HUES48 (cell line): ENCODE measurements at regions not wholly inside any gene's neighbourhood (a gene's known extent, or its start where the extent isn't known, plus 50 kb on each side); places are given as distances from the start of the nearest gene placed in this dataset.

ENCODE experiments used
- H3K27ac ChIP-seq: one replicate; pipeline ENCODE4 v1.7.0; 2013; ENCODE audit warnings: low read depth, low read length, inconsistent platforms
- H3K27me3 ChIP-seq: 2 replicates; pipeline ENCODE4 v1.6.1; 2013; ENCODE audit warnings: mild to moderate bottlenecking, low read length; ENCODE audit not compliant: control insufficient read depth, insufficient read depth
- H3K36me3 ChIP-seq: 2 replicates; pipeline ENCODE4 v1.6.1; 2013; ENCODE audit warnings: low read length; ENCODE audit not compliant: control insufficient read depth, insufficient read depth
- H3K4me1 ChIP-seq: 2 replicates; pipeline ENCODE4 v1.6.1; 2013; ENCODE audit warnings: mild to moderate bottlenecking, low read length; ENCODE audit not compliant: control insufficient read depth, insufficient read depth
- H3K4me3 ChIP-seq: 2 replicates; pipeline ENCODE4 v1.5.1; 2013; ENCODE audit warnings: mild to moderate bottlenecking, low read depth, low read length
- H3K9ac ChIP-seq: 2 replicates; pipeline ENCODE4 v1.6.1; 2013; ENCODE audit warnings: mild to moderate bottlenecking, low read depth, low read length, moderate library complexity
- H3K9me3 ChIP-seq: 2 replicates; pipeline ENCODE4 v1.6.1; 2013; ENCODE audit warnings: low read length; ENCODE audit not compliant: control insufficient read depth, insufficient read depth

- H3K4me1 ChIP-seq = peaks cover 43% of the 10 kb centered on the region
- H3K4me3 ChIP-seq = peak overlapping the region; percentile 51
- H3K27ac ChIP-seq = no peak overlapping the region
- H3K27me3 ChIP-seq = peaks cover 54% of the 10 kb centered on the region
- no peaks in the 10 kb centered on the region for H3K9me3 ChIP-seq
- H3K9ac ChIP-seq = no peak overlapping the region
- H3K36me3 ChIP-seq = no peaks in the 10 kb centered on the region
These were observed 123.7 kb upstream of the HSD17B12 start for GRCh38 chr11:43556612-43557375.

DNA sequence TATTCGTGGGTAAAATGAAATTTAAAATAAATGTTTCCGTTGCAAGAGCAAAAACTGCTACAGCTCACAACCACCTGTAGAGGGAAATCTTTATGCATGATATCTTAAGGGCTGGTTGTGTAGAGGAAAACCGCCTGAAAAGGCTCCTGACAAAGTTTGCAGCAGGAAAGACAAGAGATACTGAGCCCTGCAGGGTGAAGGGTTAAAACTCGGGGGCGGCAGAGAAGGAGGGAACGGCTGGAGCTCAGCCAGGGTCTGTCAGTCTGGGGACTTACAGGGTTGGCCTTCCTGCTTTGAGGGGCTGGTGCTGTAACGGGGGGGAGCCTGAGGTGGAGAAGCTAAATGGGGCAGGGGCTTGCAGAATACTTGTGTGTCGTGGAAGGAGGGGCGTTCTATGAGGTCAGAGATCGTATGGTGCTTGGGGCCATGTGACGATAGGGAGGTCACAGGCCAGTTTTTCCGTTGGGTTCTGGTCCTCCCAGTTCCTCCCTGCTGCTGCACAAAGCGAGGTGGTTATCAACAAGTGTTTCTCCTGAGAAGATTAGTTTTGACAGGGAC, 122.9 kb upstream of the HSD17B12 start:
- no peaks in the 10 kb centered on the region for H3K9me3 ChIP-seq
- H3K4me3 ChIP-seq = peak overlapping the region; percentile 51
- H3K4me1 ChIP-seq = peaks cover 43% of the 10 kb centered on the region
- H3K27me3 ChIP-seq = peaks cover 57% of the 10 kb centered on the region
- peak overlapping the region; percentile 52 for H3K27ac ChIP-seq
- no peaks in the 10 kb centered on the region for H3K36me3 ChIP-seq
- H3K9ac ChIP-seq = no peak overlapping the region

- Histone ChIP-seq H3K36me3 (no peaks in the 10 kb centered on the region), H3K27me3 (peaks cover 53% of the 10 kb centered on the region), H3K4me3 (peak overlapping the region; percentile 51), H3K9me3 (no peaks in the 10 kb centered on the region), H3K9ac (no peak overlapping the region), H3K27ac (peak overlapping the region; percentile 59), H3K4me1 (peaks cover 43% of the 10 kb centered on the region)
These were observed 122.4 kb upstream of the HSD17B12 start for GRCh38 chr11:43558146-43558545.

DNA sequence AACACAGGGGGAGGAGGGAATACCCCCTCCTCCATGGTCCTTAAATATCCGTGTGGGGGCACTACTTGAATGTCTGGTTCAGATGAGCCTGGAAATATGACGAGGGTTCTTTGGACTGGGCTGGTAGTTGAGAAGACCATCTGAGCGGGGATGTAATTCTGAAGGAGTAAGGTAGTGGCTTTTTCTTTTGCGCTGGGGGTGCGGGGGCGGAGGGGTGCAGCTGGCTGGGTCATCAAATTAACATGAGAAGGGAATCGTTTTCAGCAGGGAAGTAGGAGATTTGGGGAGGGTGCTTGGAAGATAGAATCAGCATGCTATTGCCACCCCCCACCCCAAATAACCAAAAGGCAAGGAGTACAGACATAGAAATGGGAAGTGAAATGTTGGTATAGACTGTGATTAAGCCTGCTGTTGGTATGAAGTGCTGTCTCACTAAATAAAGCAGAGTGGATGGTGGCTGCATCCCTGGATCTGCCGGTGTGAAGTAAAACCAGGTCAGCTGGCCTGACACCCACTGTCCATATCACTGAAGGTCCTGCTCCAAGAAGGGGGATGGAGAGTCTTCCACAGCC, 121.9 kb upstream of the HSD17B12 start:
- H3K27me3 ChIP-seq = peaks cover 49% of the 10 kb centered on the region
- H3K27ac ChIP-seq = peak overlapping the region; percentile 59
- H3K4me3 ChIP-seq = peak overlapping the region; percentile 51
- H3K4me1 ChIP-seq = peaks cover 43% of the 10 kb centered on the region
- H3K9me3 ChIP-seq = no peaks in the 10 kb centered on the region
- H3K9ac ChIP-seq = no peak overlapping the region
- H3K36me3 ChIP-seq = no peaks in the 10 kb centered on the region

DNA sequence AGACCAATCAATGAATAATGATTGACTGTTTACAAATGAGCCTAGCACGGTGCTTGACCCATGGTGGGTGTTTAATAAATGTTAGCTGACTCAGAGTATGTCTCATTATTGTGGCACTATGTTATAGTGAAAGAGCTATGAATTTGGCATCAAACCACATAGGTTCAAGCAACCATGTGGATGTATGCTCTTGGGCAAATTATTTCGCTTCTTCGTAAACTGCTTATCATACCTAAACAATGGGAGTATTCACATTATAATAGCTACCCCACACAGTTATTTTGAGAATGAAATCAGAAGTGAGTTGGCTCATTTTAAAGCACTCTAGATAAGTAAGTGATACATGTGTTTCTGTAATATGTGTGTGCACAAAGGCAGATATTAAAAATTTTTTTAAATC, 118.7 kb upstream of the HSD17B12 start:
- no peak overlapping the region for H3K4me3 ChIP-seq
- peaks cover 35% of the 10 kb centered on the region for H3K27me3 ChIP-seq
- H3K36me3 ChIP-seq = no peaks in the 10 kb centered on the region
- peaks cover 28% of the 10 kb centered on the region for H3K4me1 ChIP-seq
- no peak overlapping the region for H3K9ac ChIP-seq
- no peak overlapping the region for H3K27ac ChIP-seq
- H3K9me3 ChIP-seq = no peaks in the 10 kb centered on the region

DNA sequence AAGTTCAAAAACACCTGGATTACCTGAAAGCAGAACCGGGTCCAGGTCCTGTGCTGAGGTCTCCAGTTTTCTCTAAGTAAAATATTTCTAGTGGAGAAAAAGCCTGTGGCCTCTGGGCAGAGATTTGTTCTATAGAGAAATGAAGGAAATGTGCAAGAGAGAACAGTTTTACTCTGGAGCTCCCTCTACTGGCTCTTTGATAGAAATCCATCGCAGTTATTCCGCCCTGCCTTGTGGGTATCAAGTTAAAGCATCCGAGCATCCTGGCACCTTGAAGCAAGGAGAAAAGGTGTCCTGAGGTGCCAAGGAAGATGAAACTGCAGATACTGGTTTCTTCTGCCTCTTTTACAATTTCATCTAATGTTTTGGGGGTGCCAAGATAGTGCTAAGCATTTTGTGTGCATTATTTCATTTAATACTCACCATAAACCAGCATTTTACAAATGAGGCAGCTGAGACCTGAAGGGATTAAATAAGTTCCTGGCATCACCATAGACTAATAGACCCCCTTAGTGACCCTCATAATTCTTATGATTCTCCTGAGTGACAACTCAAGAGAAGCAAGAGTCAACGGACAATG, 113.1 kb upstream of the HSD17B12 start:
- Histone ChIP-seq H3K27me3 (peaks cover 42% of the 10 kb centered on the region), H3K4me3 (no peak overlapping the region), H3K36me3 (no peaks in the 10 kb centered on the region), H3K9me3 (no peaks in the 10 kb centered on the region), H3K4me1 (no peaks in the 10 kb centered on the region), H3K9ac (no peak overlapping the region), H3K27ac (no peak overlapping the region)

GRCh38 chr11:43573233-43573632, 107.3 kb upstream of the HSD17B12 start:
- Histone ChIP-seq H3K9ac (no peak overlapping the region), H3K4me3 (0 out of 2 replicates have a peak overlapping the region, but pooled peaks have one; percentile 25), H3K9me3 (no peaks in the 10 kb centered on the region), H3K36me3 (no peaks in the 10 kb centered on the region), H3K27ac (no peak overlapping the region), H3K4me1 (peaks cover 23% of the 10 kb centered on the region), H3K27me3 (peaks cover 97% of the 10 kb centered on the region)

DNA sequence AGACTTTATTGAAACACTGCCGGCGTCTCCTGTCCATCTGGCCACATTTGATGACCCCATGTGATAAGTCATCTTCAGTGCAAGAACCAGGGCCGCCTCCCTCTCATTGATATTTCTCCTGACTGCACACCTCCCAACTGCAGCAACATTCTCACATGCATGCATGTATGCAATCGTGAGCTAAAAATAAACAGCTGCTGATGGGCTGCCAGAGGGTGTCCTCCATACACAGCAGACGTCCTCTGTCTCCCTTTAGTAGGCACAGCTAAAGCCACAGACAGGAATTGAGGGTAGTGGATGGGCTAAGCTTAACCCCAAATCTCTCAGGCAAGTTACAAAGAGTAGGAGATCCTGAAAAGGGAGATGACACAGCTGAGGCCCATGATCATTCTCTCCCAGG, 106.7 kb upstream of the HSD17B12 start:
- Histone ChIP-seq H3K4me3 (no peak overlapping the region), H3K27ac (no peak overlapping the region), H3K27me3 (peaks cover 98% of the 10 kb centered on the region), H3K4me1 (peaks cover 25% of the 10 kb centered on the region), H3K9me3 (no peaks in the 10 kb centered on the region), H3K36me3 (no peaks in the 10 kb centered on the region), H3K9ac (no peak overlapping the region)

GRCh38 chr11:43574411-43574810, 106.1 kb upstream of the HSD17B12 start:
- Histone ChIP-seq H3K9ac (no peak overlapping the region), H3K4me1 (peaks cover 25% of the 10 kb centered on the region), H3K27ac (no peak overlapping the region), H3K4me3 (0 out of 2 replicates have a peak overlapping the region, but pooled peaks have one; percentile 54), H3K36me3 (no peaks in the 10 kb centered on the region), H3K9me3 (no peaks in the 10 kb centered on the region), H3K27me3 (peaks cover 97% of the 10 kb centered on the region)

- Histone ChIP-seq H3K4me3 (peak overlapping the region; percentile 54), H3K27me3 (peaks cover 96% of the 10 kb centered on the region), H3K27ac (no peak overlapping the region)
These were observed 105.3 kb upstream of the HSD17B12 start for GRCh38 chr11:43574949-43575912.

More at GRCh38 chr11:43574949-43575912, 105.3 kb upstream of the HSD17B12 start:
- no peak overlapping the region for H3K9ac ChIP-seq
- H3K9me3 ChIP-seq = no peaks in the 10 kb centered on the region
- peaks cover 25% of the 10 kb centered on the region for H3K4me1 ChIP-seq
- no peaks in the 10 kb centered on the region for H3K36me3 ChIP-seq
